Posterior cingulate gyrus (tissue), 11 donors: ENCODE measurements at regions not wholly inside any gene's neighbourhood (a gene's known extent, or its start where the extent isn't known, plus 50 kb on each side); places are given as distances from the start of the nearest gene placed in this dataset.

Experiments used
- DNase-seq, 10 donors: peaks; one replicate each; pipeline versions ENCODE4 v3.0.0 to v3.0.0-alpha.2; 2020 to 2021; ENCODE audit warnings: mixed read lengths in 3 of 10
- intact Hi-C: fragments of 100-400 bp; cut with DNase I; formaldehyde crosslinking; loops from one replicate; pipeline ENCODE4 v1.15.1; 2023

DNA sequence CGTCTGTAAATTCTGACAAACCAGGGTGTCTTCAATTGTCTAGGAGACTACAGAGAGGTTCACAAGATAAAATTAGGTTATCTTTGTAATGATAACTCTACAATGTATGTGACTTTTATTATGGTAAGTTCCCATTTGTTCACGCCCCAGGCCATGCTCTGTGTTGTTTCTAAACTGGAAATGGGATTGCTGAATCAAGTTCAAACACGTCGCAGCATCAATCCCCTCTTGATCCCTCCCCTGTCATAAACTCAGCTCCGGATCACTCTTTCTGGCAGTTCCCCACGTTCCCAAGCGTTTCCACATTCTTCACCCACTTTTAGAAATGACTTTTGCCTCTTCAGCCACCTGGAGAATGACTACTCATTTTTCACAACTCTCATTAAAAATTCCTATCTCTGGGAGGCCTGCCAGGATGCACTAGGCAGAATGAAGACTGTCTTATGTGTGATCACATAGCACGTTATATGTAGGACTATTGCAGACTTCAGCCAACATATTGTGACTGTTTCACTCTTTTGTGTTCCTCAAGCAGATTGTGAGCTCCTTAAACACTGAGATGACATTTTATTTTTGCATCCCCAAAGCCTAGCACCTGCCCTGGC is 1124.2 kb upstream of the WWC1 start:
- intact Hi-C loops, result no loop called here
- DNase-seq, result no peak

- intact Hi-C loops, result no loop called here
- DNase-seq, result no peak
These were observed 1122.5 kb upstream of the WWC1 start for GRCh38 chr5:167168971-167169370.

GRCh38 chr5:167171056-167171455 is 1120.4 kb upstream of the WWC1 start:
- intact Hi-C loops, result no loop called here
- no peak for DNase-seq

GRCh38 chr5:167177736-167178135 is 1113.7 kb upstream of the WWC1 start:
- intact Hi-C loops, result no loop called here
- no peak for DNase-seq

- intact Hi-C loops, result no loop called here
- no peak for DNase-seq
These were observed 1110.5 kb upstream of the WWC1 start for GRCh38 chr5:167180906-167181305.

GRCh38 chr5:167205881-167206280 is 1085.6 kb upstream of the WWC1 start:
- intact Hi-C loops, result no loop called here
- no peak for DNase-seq

- no peak for DNase-seq
- intact Hi-C loops, result no loop called here
These were observed 1084.4 kb upstream of the WWC1 start for GRCh38 chr5:167207081-167207480.

- intact Hi-C loops, result no loop called here
- DNase-seq, result no peak
These were observed 1082.5 kb upstream of the WWC1 start for GRCh38 chr5:167208911-167209310.

DNA sequence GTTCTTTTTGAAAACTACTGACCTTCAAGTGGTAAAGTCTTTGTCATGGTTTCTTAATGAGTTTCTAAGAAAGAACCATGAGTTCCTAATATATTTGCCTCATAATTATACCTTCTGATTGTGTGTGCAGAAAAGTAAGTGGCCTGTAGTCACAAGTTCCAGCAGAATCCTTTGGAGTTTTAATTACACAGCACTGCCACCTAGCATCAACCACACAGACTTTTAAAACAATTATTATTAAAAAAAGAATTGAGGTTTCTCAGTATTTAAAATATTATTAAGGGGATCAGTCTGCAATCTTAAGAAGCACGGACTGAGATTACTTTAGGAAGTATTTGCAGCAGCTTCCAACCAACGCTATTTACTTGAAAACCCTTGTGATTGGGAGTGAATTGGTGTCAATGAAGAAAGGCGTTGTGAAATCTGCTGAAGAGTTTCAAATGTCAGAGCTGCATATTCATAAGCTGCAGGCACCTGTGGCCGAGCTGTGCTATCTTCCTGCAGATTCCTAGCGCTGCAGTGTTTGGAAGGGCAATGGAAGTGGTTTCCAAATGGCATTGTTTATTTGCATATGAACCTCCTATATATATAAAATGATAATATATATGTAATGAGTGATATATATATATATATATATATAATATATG is 1074.2 kb upstream of the WWC1 start:
- no peak for DNase-seq
- intact Hi-C loops, result no loop called here

DNA sequence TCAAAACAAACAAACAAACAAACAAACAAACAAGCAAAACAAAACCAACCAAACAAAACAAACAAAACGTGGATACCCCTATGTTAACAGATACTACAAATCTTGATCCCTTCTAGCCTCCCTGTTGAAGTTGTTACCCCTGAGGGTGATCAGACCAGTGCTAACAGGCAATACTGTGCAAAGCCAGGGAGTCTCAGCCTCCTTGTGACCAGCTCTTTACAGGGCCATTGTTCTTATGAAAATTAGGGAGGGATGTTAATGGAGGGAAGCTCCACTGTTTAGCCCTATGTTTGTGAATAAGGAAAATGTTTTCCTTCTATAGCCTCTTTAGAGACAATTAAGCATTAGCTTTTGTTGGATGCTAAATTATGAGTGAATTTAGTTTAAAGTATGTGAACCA is 1072.1 kb upstream of the WWC1 start:
- DNase-seq, result no peak
- intact Hi-C loops, result no loop called here

DNA sequence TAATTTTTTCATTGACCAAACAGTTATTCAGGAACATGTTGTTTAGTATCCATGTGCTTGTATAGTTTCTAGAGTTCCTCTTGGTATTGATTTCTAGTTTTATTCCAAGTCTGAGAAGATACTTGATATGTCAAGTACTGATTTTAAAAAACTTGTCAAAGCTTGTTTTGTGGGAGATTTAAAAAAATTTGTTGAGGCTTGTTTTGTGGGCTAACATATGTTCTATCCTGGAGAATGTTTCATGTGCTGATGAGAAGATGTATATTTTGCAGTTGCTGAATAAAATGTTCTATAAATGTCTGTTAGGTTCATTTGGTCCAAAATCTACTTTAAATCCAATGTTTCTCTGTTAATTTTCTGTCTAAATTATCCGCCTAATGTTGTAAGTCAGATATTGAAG is 1065.1 kb upstream of the WWC1 start:
- intact Hi-C loops, result no loop called here
- no peak for DNase-seq

- no peak for DNase-seq
- intact Hi-C loops, result no loop called here
These were observed 1063.3 kb upstream of the WWC1 start for GRCh38 chr5:167228134-167228533.

DNA sequence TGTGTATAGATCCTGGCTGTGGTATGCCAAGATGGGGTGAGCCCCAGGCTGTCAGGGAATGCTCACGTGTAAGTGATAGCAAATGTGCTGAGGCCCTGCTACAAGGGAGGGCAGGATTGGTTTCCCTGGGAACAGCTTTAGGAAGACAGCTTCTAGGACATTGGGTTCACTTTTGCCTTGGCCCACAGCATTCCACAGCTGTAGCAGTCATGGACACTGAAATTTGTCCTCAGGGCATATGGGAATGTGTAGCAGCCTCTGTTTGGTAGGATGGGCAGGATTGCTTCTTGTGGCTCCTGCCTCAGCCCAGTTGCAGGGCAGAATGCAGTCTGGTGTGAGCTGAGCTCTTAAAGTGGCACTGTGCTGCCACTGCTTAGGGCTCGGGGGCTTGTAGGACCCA is 1061.7 kb upstream of the WWC1 start:
- intact Hi-C loops, result no loop called here
- no peak for DNase-seq

DNA sequence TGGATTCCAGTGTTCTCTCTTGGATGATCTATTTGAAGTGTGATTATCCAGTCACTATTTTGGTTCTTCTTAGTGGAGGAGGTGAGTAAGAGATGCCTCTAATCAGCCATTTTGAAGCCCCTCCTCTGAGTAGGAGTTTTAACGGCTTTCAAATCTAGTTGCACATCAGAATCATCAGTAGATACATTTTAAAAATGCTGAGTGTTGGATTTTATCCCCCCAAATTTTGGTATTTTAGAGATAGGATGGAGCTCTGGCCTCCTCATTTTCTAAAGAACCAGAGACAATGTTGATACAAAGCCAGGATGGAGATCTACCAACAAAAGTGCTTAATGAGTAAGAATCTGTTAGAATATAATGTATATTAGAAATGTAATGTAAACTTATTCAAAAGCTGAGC is 1061.0 kb upstream of the WWC1 start:
- intact Hi-C loops, result no loop called here
- DNase-seq, result no peak

GRCh38 chr5:167232675-167233311 is 1058.7 kb upstream of the WWC1 start:
- intact Hi-C loops, result no loop called here
- no peak for DNase-seq

GRCh38 chr5:167233507-167234220 is 1057.8 kb upstream of the WWC1 start:
- DNase-seq, result no peak
- intact Hi-C loops, result no loop called here

DNA sequence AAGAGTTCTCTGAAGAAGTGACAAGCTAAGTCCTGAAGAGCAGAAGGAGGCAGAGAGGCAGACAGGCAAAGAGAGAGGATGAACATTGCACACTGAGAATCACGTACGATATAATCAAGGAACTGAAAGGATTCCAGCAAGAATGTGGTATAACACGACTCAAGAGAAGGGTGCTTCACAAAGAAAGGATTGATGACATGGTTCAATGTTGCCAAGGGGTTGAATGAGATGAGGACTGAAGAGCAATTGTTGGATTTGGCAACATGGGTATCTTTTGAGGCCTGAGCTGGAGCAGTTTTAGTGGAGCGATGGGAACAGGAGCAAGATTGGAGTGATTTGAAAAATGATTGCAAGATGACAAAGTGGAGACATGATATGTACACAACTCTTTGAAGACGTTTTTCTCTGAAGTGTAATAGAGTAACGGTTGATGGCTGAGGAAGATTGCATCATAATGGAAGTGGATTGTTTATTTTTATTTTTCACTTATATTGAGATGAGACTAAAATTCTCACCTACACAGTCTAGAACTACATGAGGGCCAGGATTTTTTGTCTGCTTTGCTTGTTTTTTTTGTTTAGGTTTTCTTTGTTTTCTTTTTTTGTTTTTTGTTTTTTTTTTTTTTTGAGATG is 1049.9 kb upstream of the WWC1 start:
- DNase-seq, result no peak
- intact Hi-C loops, result no loop called here

GRCh38 chr5:167242701-167243100 is 1048.7 kb upstream of the WWC1 start:
- no peak for DNase-seq
- intact Hi-C loops, result no loop called here

DNA sequence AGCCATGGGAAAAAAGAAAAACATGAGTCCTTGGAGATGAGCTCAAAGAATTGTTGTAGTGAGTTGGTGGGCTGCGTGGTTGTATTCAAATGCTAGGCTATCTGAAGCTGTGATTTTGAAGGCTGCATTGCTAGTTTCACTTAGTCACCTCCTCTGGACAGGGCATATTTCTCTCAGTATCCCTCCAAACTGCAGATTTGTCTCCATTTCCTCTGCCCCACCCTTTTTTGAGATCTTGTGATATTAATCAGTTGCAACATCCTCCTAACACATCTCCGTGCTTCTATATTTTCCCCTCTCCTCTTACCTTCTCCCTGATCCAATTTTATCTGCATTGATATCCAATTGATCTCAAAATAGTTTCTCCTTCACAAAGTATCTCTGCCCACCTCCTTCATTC is 1048.0 kb upstream of the WWC1 start:
- no peak for DNase-seq
- intact Hi-C loops, result no loop called here

GRCh38 chr5:167244583-167244982 is 1046.9 kb upstream of the WWC1 start:
- peak in 5 of 10 donors; percentile 19 to 81 (median 42) for DNase-seq

GRCh38 chr5:167245868-167246267 is 1045.6 kb upstream of the WWC1 start:
- no peak for DNase-seq
- intact Hi-C loops, result no loop called here

More at GRCh38 chr5:167244583-167244982, 1046.9 kb upstream of the WWC1 start:
- intact Hi-C loops, result no loop called here
